Ectodermal cell (in vitro differentiated cells): ENCODE measurements at regions not wholly inside any gene's neighbourhood (a gene's known extent, or its start where the extent isn't known, plus 50 kb on each side); places are given as distances from the start of the nearest gene placed in this dataset.

Experiments used
- H3K27ac ChIP-seq: 2 replicates; pipeline ENCODE4 v1.7.0; 2013; ENCODE audit warnings: mild to moderate bottlenecking, low read depth, low read length; ENCODE audit not compliant: insufficient read depth, poor library complexity, severe bottlenecking
- H3K27me3 ChIP-seq: 2 replicates; pipeline ENCODE4 v1.7.0; 2013; ENCODE audit warnings: mild to moderate bottlenecking, low read length; ENCODE audit not compliant: insufficient read depth, control insufficient read depth, poor library complexity, severe bottlenecking
- H3K36me3 ChIP-seq: one replicate; pipeline ENCODE4 v1.7.0; 2013; ENCODE audit warnings: low read length; ENCODE audit not compliant: control insufficient read depth, insufficient read depth
- H3K4me1 ChIP-seq: one replicate; pipeline ENCODE4 v1.7.0; 2013; ENCODE audit warnings: low read length; ENCODE audit not compliant: control insufficient read depth, insufficient read depth
- H3K4me3 ChIP-seq: 2 replicates; pipeline ENCODE4 v1.7.0; 2013; ENCODE audit warnings: low read depth, low read length, control low read depth; ENCODE audit not compliant: insufficient read depth
- H3K9me3 ChIP-seq: 2 replicates; pipeline ENCODE4 v1.7.0; 2013; ENCODE audit warnings: mild to moderate bottlenecking, low read length, moderate library complexity; ENCODE audit not compliant: control insufficient read depth
- WGBS, 2 experiments: methylation state at CpG; one replicate each; pipeline ENCODE4 v1.1.7; 2013; ENCODE audit warnings: missing lambda C conversion rate in 2 of 2; 5-methylcytosine and 5-hydroxymethylcytosine counted together

GRCh38 chr10:111999205-111999914 lies 184.2 kb downstream of the GPAM start:
- Histone ChIP-seq H3K4me1 (peaks cover 16% of the 10 kb centered on the region), H3K4me3 (no peak overlapping the region), H3K27ac (peak overlapping the region; percentile 53), H3K36me3 (no peaks in the 10 kb centered on the region), H3K9me3 (no peaks in the 10 kb centered on the region), H3K27me3 (no peaks in the 10 kb centered on the region)
- WGBS, 2 experiments = 12 to 17% methylated on average over 4 of the region's 4 CpGs

DNA sequence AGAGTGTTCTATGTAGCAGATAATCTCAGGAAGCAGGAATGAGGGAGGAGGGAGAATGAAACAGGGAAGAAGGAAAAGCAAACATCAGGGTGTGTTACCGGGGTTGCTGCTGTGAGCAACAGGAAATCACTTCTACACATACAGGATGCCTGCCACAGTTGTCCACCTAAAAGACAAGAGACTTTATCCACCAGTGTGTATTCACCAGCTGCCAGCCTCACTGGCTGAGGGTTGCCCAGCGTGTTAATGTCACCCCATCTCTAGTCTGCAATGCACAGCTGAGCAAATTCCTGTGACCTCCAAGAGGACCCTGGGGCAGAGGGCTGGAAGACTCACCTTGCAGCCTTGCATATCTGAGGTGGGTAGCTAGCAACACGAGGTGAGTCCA lies 183.7 kb downstream of the GPAM start:
- Histone ChIP-seq H3K4me3 (no peak overlapping the region), H3K27ac (peak overlapping the region; percentile 53), H3K9me3 (no peaks in the 10 kb centered on the region), H3K27me3 (no peaks in the 10 kb centered on the region), H3K36me3 (no peaks in the 10 kb centered on the region), H3K4me1 (peaks cover 16% of the 10 kb centered on the region)
- WGBS, 2 experiments = 45 to 60% methylated on average over 3 of the region's 3 CpGs

DNA sequence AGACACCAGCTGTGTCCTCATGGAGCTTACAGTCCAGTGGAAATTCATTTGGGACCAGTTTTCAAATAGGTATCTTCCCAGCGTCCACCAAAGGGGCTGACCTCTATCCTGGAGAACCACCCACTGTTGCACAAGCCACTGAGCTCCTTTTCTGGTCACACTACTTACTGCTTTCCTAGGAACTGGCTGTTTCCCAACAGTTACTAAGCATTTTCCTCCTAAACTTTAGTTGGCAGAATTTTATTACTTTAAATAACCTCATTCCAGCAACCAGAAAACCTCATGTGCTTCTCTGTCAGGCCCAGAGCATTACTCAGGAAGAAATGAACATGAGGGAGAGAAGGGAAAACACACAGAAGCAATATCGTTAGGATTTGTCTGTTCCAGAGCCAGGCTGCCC lies 183.1 kb downstream of the GPAM start:
- no peaks in the 10 kb centered on the region for H3K9me3 ChIP-seq
- H3K36me3 ChIP-seq = no peaks in the 10 kb centered on the region
- H3K4me1 ChIP-seq = peaks cover 16% of the 10 kb centered on the region
- no peak overlapping the region for H3K27ac ChIP-seq
- no peak overlapping the region for H3K4me3 ChIP-seq
- H3K27me3 ChIP-seq = no peaks in the 10 kb centered on the region
- 84 to 94% methylated on average over 2 of the region's 2 CpGs for WGBS, 2 experiments

- no peaks in the 10 kb centered on the region for H3K27me3 ChIP-seq
- no peak overlapping the region for H3K4me3 ChIP-seq
- H3K27ac ChIP-seq = no peak overlapping the region
- H3K36me3 ChIP-seq = no peaks in the 10 kb centered on the region
- no peaks in the 10 kb centered on the region for H3K9me3 ChIP-seq
- 87 to 90% methylated on average over 3 of the region's 3 CpGs for whole genome bisulfite sequencing, 2 experiments
- peaks cover 16% of the 10 kb centered on the region for H3K4me1 ChIP-seq
Observed at GRCh38 chr10:112002206-112002605, 181.4 kb downstream of the GPAM start.

- Histone ChIP-seq H3K4me3 (no peak overlapping the region), H3K4me1 (peaks cover 9% of the 10 kb centered on the region), H3K27ac (no peak overlapping the region), H3K36me3 (no peaks in the 10 kb centered on the region), H3K9me3 (no peaks in the 10 kb centered on the region), H3K27me3 (no peaks in the 10 kb centered on the region)
- WGBS, 2 experiments = 93 to 98% methylated on average over 4 of the region's 4 CpGs
Observed at GRCh38 chr10:112004075-112004474, 179.5 kb downstream of the GPAM start.

- Histone ChIP-seq H3K4me1 (peaks cover under 1% of the 10 kb centered on the region), H3K4me3 (no peak overlapping the region), H3K27ac (no peak overlapping the region), H3K9me3 (no peaks in the 10 kb centered on the region), H3K36me3 (no peaks in the 10 kb centered on the region), H3K27me3 (no peaks in the 10 kb centered on the region)
- 87 to 89% methylated on average over 3 of the region's 3 CpGs for whole genome bisulfite sequencing, 2 experiments
Observed at GRCh38 chr10:112005044-112005443, 178.5 kb downstream of the GPAM start.

GRCh38 chr10:112006407-112006806 lies 177.2 kb downstream of the GPAM start:
- Histone ChIP-seq H3K36me3 (no peaks in the 10 kb centered on the region), H3K27ac (no peak overlapping the region), H3K9me3 (no peaks in the 10 kb centered on the region), H3K27me3 (no peaks in the 10 kb centered on the region), H3K4me3 (no peak overlapping the region), H3K4me1 (no peaks in the 10 kb centered on the region)
- 93 to 96% methylated on average over 2 of the region's 2 CpGs for WGBS, 2 experiments

DNA sequence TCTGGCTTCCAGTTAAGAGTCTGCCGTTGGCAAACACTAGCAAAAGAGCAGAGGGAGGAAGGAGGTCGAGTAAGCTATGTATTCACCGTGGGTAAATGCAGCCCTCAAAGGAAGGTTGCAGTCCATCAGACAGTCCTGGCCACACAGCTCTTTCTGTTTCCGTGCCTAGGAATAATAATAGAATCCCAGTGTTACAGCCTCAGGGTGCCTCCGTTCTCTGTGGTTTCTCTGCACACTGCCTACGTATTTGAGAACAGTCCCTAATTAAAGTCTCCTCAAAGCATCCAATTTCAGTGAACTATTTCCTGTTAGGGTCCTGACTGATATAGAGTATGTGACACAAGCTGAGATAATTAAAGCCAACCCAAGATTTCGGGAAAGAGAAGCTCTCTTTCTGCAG lies 176.7 kb downstream of the GPAM start:
- Histone ChIP-seq H3K9me3 (no peaks in the 10 kb centered on the region), H3K4me1 (no peaks in the 10 kb centered on the region), H3K36me3 (no peaks in the 10 kb centered on the region), H3K27ac (no peak overlapping the region), H3K27me3 (no peaks in the 10 kb centered on the region), H3K4me3 (no peak overlapping the region)
- WGBS, 2 experiments = 72 to 74% methylated on average over 7 of the region's 7 CpGs

DNA sequence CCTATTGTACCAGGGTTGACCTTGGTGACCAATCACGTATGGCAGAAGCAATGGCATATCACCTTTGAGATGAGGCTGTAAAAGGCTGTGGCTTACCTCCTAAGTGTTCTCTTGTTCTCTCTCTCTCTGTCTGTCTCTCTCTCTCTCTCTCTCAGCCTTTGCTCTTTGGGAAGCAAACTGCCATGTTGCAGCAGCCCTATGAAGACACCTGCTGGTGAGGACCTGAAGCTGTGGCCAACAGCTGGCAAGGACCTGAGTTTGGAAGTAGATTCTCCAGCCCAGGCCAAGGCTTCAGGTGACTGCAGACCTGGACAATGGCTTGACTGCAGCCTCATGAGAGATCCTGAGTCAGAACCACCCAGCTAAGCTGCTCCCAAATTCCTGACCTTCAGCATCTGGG lies 161.4 kb downstream of the GPAM start:
- Histone ChIP-seq H3K4me1 (no peaks in the 10 kb centered on the region), H3K36me3 (no peaks in the 10 kb centered on the region), H3K9me3 (no peaks in the 10 kb centered on the region), H3K27me3 (no peaks in the 10 kb centered on the region), H3K27ac (no peak overlapping the region), H3K4me3 (no peak overlapping the region)
- WGBS, 2 experiments = 68 to 76% methylated on average over 1 of the region's 1 CpG

DNA sequence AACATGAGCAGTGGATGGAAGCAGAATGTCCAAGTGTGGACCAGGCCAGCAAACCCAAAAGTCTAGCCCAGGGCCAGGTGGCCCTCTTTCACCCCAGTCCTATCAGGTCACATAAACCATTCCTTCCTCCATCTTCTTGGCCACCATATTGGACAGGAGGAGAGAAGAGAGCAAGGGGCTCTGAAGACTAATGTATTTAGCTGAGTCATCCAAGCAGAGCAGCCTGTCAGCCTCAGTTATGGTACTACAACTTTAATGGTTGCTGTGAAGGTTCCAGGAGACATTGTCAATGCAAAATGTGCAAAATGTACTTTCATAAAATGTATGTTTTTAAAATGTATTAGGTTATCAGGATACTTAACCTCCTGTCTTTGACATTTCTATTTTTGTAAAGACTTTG lies 159.5 kb downstream of the GPAM start:
- H3K36me3 ChIP-seq = no peaks in the 10 kb centered on the region
- no peaks in the 10 kb centered on the region for H3K27me3 ChIP-seq
- no peaks in the 10 kb centered on the region for H3K4me1 ChIP-seq
- no peak overlapping the region for H3K27ac ChIP-seq
- H3K9me3 ChIP-seq = no peaks in the 10 kb centered on the region
- no peak overlapping the region for H3K4me3 ChIP-seq

- Histone ChIP-seq H3K9me3 (no peaks in the 10 kb centered on the region), H3K4me1 (no peaks in the 10 kb centered on the region), H3K4me3 (no peak overlapping the region), H3K27ac (no peak overlapping the region), H3K36me3 (no peaks in the 10 kb centered on the region), H3K27me3 (no peaks in the 10 kb centered on the region)
- WGBS, 2 experiments = 86 to 91% methylated on average over 4 of the region's 4 CpGs
Observed at GRCh38 chr10:112025228-112025627, 158.3 kb downstream of the GPAM start.
